Esophagus muscularis mucosa (tissue), 4 donors: ENCODE measurements at regions not wholly inside any gene's neighbourhood (a gene's known extent, or its start where the extent isn't known, plus 50 kb on each side); places are given as distances from the start of the nearest gene placed in this dataset.

Experiments used
- DNase-seq: peaks from one replicate; pipeline ENCODE4 v3.0.0-alpha.2; 2017; ENCODE audit errors: extremely low spot score
- H3K27ac ChIP-seq, 4 donors: fragments of 200-600 bp; sonication (generic); replicated peaks in 1 of 4; 1 replicate in 3 of 4; 2 replicates in 1 of 4; pipeline ENCODE4 v1.5.1; 2016 to 2019; ENCODE audit warnings: mild to moderate bottlenecking in 1 of 4
- H3K27me3 ChIP-seq, 4 donors: fragments of 200-600 bp; sonication (generic); one replicate each; pipeline versions ENCODE4 v1.5.1 to v1.6.0; 2016 to 2019
- H3K36me3 ChIP-seq, 4 donors: fragments of 200-600 bp; sonication (generic); one replicate each; pipeline ENCODE4 v1.5.1; 2016 to 2019
- H3K4me1 ChIP-seq, 4 donors: fragments of 200-600 bp; sonication (generic); one replicate each; pipeline ENCODE4 v1.5.1; 2016 to 2019
- H3K4me3 ChIP-seq, 4 donors: fragments of 200-600 bp; sonication (generic); 1 replicate in 2 of 4; 2 replicates in 2 of 4; pipeline ENCODE4 v1.5.1; 2016 to 2019; ENCODE audit warnings: mild to moderate bottlenecking in 4 of 4, moderate library complexity in 1 of 4
- H3K9me3 ChIP-seq, 4 donors: fragments of 200-600 bp; sonication (generic); 1 replicate in 3 of 4; 2 replicates in 1 of 4; pipeline ENCODE4 v1.5.1; 2016 to 2019
- CTCF ChIP-seq, 3 experiments: fragments of 200-600 bp in 2 of 3; fragments of 450-650 bp in 1 of 3; sonication (generic) in 2 of 3; IDR thresholded peaks; one replicate each; pipeline ENCODE4 v1.5.1; 2017 to 2019; ENCODE audit warnings: antibody characterized with exemption in 3 of 3, mild to moderate bottlenecking in 2 of 3, moderate library complexity in 1 of 3
- EP300 ChIP-seq: sonication (generic); formaldehyde crosslinking; IDR thresholded peaks from one replicate; pipeline ENCODE4 v1.6.1; 2017; ENCODE audit warnings: antibody characterized with exemption
- POLR2A ChIP-seq: fragments of 450-650 bp; IDR thresholded peaks from one replicate; pipeline ENCODE4 v1.6.1; 2017; ENCODE audit warnings: antibody characterized with exemption, moderate library complexity, mild to moderate bottlenecking, low read depth
- POLR2AphosphoS5 ChIP-seq, 2 donors: sonication (generic); formaldehyde crosslinking; IDR thresholded peaks; one replicate each; pipeline ENCODE4 v1.6.1; 2017; ENCODE audit warnings: antibody characterized with exemption in 2 of 2
- WGBS: methylation state at CpG from one replicate; pipeline ENCODE4 v1.1.5; 2018; 5-methylcytosine and 5-hydroxymethylcytosine counted together
- intact Hi-C: fragments of 100-400 bp; cut with DNase I; formaldehyde crosslinking; loops from one replicate; pipeline ENCODE4 v1.15.1; 2023

GRCh38 chr1:222034790-222035189 lies 292.9 kb upstream of the DUSP10 start:
- H3K4me1 ChIP-seq = peaks cover 7 to 21% (median 16%) of the 10 kb centered on the region in 4 donors
- H3K27me3 ChIP-seq = no peaks in the 10 kb centered on the region
- no peak overlapping the region for H3K4me3 ChIP-seq
- 63% methylated on average over 4 of the region's 4 CpGs for WGBS
- peaks cover 0 to 3% (median 0%) of the 10 kb centered on the region in 4 donors for H3K9me3 ChIP-seq
- H3K27ac ChIP-seq = no peak overlapping the region
- H3K36me3 ChIP-seq = no peaks in the 10 kb centered on the region
- intact Hi-C loops = no loop called here
- TF ChIP-seq CTCF (IDR thresholded peaks at IDR 0.05) (no peak), POLR2AphosphoS5 (IDR thresholded peaks at IDR 0.05) (no peak), POLR2A (no peak), EP300 (no peak)
- DNase-seq = no peak

GRCh38 chr1:222033450-222033849 lies 291.6 kb upstream of the DUSP10 start:
- no peak for DNase-seq
- TF ChIP-seq POLR2AphosphoS5 (IDR thresholded peaks at IDR 0.05) (no peak), CTCF (IDR thresholded peaks at IDR 0.05) (no peak), EP300 (no peak), POLR2A (no peak)
- Histone ChIP-seq H3K4me3 (no peak overlapping the region), H3K4me1 (peaks cover 7 to 21% (median 16%) of the 10 kb centered on the region in 4 donors), H3K27ac (no peak overlapping the region), H3K9me3 (peaks cover 0 to 3% (median 0%) of the 10 kb centered on the region in 4 donors), H3K36me3 (no peaks in the 10 kb centered on the region), H3K27me3 (no peaks in the 10 kb centered on the region)
- WGBS = 73% methylated on average over 3 of the region's 3 CpGs
- intact Hi-C loops = no loop called here

- H3K27ac ChIP-seq = no peak overlapping the region
- no peaks in the 10 kb centered on the region for H3K36me3 ChIP-seq
- WGBS = 33% methylated on average over 1 of the region's 1 CpG
- H3K4me3 ChIP-seq = no peak overlapping the region
- TF ChIP-seq POLR2A (no peak), CTCF (IDR thresholded peaks at IDR 0.05) (no peak), POLR2AphosphoS5 (IDR thresholded peaks at IDR 0.05) (no peak), EP300 (no peak)
- no peaks in the 10 kb centered on the region for H3K27me3 ChIP-seq
- intact Hi-C loops = no loop called here
- peaks cover 0 to 21% (median 16%) of the 10 kb centered on the region in 4 donors for H3K4me1 ChIP-seq
- H3K9me3 ChIP-seq = peaks cover 0 to 3% (median 0%) of the 10 kb centered on the region in 4 donors
- DNase-seq = no peak
Observed at GRCh38 chr1:222031318-222031717, 289.4 kb upstream of the DUSP10 start.

- Histone ChIP-seq H3K9me3 (no peaks in the 10 kb centered on the region), H3K27ac (no peak overlapping the region), H3K4me3 (no peak overlapping the region), H3K36me3 (no peaks in the 10 kb centered on the region), H3K4me1 (peaks cover 0 to 16% (median 11%) of the 10 kb centered on the region in 4 donors), H3K27me3 (no peaks in the 10 kb centered on the region)
- intact Hi-C loops = loop anchor here (10.0 kb wide), 1 partner anchor 544 kb away; no protein-coding TSS in a partner anchor
- 91% methylated on average over 2 of the region's 2 CpGs for WGBS
- TF ChIP-seq POLR2A (no peak), POLR2AphosphoS5 (IDR thresholded peaks at IDR 0.05) (no peak), CTCF (IDR thresholded peaks at IDR 0.05) (no peak), EP300 (no peak)
- DNase-seq = no peak
Observed at GRCh38 chr1:222028676-222029075, 286.8 kb upstream of the DUSP10 start.

GRCh38 chr1:222028116-222028515 lies 286.2 kb upstream of the DUSP10 start:
- TF ChIP-seq EP300 (no peak), POLR2A (no peak), POLR2AphosphoS5 (IDR thresholded peaks at IDR 0.05) (no peak), CTCF (IDR thresholded peaks at IDR 0.05) (no peak)
- H3K4me1 ChIP-seq = peaks cover 0 to 16% (median 11%) of the 10 kb centered on the region in 4 donors
- H3K27me3 ChIP-seq = no peaks in the 10 kb centered on the region
- intact Hi-C loops = loop anchor here (10.0 kb wide), 1 partner anchor 543 kb away; no protein-coding TSS in a partner anchor
- 75% methylated on average over 3 of the region's 3 CpGs for WGBS
- H3K36me3 ChIP-seq = no peaks in the 10 kb centered on the region
- H3K9me3 ChIP-seq = no peaks in the 10 kb centered on the region
- H3K4me3 ChIP-seq = no peak overlapping the region
- no peak overlapping the region for H3K27ac ChIP-seq
- no peak for DNase-seq
